Peyer's patch (tissue), 4 donors: ENCODE measurements at regions not wholly inside any gene's neighbourhood (a gene's known extent, or its start where the extent isn't known, plus 50 kb on each side); places are given as distances from the start of the nearest gene placed in this dataset.

Experiments used
- CTCF ChIP-seq, 6 experiments: fragments of 450-650 bp in 4 of 6; fragments of 200-600 bp in 2 of 6; sonication (generic) in 1 of 6; IDR thresholded peaks; one replicate each; pipeline ENCODE4 v1.5.1; 2017 to 2019; ENCODE audit warnings: antibody characterized with exemption in 6 of 6, mild to moderate bottlenecking in 3 of 6, moderate library complexity in 1 of 6
- POLR2A ChIP-seq, 2 donors: fragments of 450-650 bp; IDR thresholded peaks; one replicate each; pipeline ENCODE4 v1.5.1; 2017; ENCODE audit warnings: antibody characterized with exemption in 2 of 2, mild to moderate bottlenecking in 2 of 2, moderate library complexity in 2 of 2

- TF ChIP-seq CTCF (IDR thresholded peaks at IDR 0.05) (no peak), POLR2A (IDR thresholded peaks at IDR 0.05) (no peak)
Measured at GRCh38 chr2:22078701-22079100, 954.9 kb downstream of the TDRD15 start.
